HFFc6 (cell line): ENCODE measurements at regions not wholly inside any gene's neighbourhood (a gene's known extent, or its start where the extent isn't known, plus 50 kb on each side); places are given as distances from the start of the nearest gene placed in this dataset.

Experiments
- DNase-seq: peaks from one replicate; pipeline ENCODE4 v3.0.0-alpha.2; 2018
- H3K27ac Mint-ChIP-seq: 2 replicates; pipeline ENCODE4 v1.8.0; 2020; ENCODE audit warnings: mild to moderate bottlenecking, mixed read lengths
- H3K27me3 Mint-ChIP-seq: 2 replicates; pipeline ENCODE4 v1.8.0; 2021; ENCODE audit warnings: mild to moderate bottlenecking, moderate library complexity, mixed read lengths; ENCODE audit not compliant: insufficient read depth
- H3K36me3 Mint-ChIP-seq: 2 replicates; pipeline ENCODE4 v1.8.0; 2021; ENCODE audit warnings: low read depth, mixed read lengths
- H3K4me1 Mint-ChIP-seq: 2 replicates; pipeline ENCODE4 v1.8.0; 2020; ENCODE audit warnings: low read depth, mixed read lengths
- H3K4me3 Mint-ChIP-seq: 2 replicates; pipeline ENCODE4 v1.8.0; 2020; ENCODE audit warnings: mild to moderate bottlenecking, moderate library complexity, mixed read lengths
- H3K9me3 Mint-ChIP-seq: 2 replicates; pipeline ENCODE4 v1.8.0; 2020; ENCODE audit warnings: mild to moderate bottlenecking, mixed read lengths
- CTCF ChIP-seq: fragments of 200-600 bp; sonication (generic); IDR thresholded peaks from 2 replicates; pipeline ENCODE4 v1.5.0; 2021; ENCODE audit warnings: antibody characterized with exemption, mild to moderate bottlenecking

DNA sequence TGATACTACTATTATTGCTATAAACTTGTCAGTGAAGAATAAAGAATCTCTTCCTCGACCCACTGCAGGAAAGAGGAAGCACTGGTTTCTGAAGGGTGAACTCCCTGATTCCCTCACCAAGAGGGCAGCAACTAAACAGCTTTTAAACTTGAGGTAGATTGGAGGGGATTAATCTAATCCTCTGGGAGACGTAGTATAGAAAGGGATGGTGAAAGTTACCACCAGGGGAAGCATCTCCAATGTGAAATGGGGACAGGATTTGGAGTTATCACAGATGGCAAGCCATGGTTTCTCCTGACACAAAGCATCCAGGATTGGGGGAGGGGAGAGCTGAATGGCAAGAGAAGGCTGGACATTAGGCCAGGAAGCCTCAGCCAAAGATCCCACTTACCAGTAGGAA is 62.7 kb upstream of the PTPN13 start:
- Mint-ChIP-seq H3K4me3 (no peak overlapping the region), H3K9me3 (no peaks in the 10 kb centered on the region), H3K36me3 (no peaks in the 10 kb centered on the region), H3K4me1 (no peaks in the 10 kb centered on the region), H3K27me3 (no peaks in the 10 kb centered on the region; the same call in 1 of the 2 replicates), H3K27ac (no peak overlapping the region)
- DNase-seq: no peak
- no peak for TF ChIP-seq CTCF

- H3K4me3 Mint-ChIP-seq: no peak overlapping the region
- no peak overlapping the region for H3K27ac Mint-ChIP-seq
- H3K9me3 Mint-ChIP-seq: no peaks in the 10 kb centered on the region
- no peak for DNase-seq
- no peaks in the 10 kb centered on the region for H3K4me1 Mint-ChIP-seq
- H3K27me3 Mint-ChIP-seq: peaks cover 1% of the 10 kb centered on the region
- no peaks in the 10 kb centered on the region for H3K36me3 Mint-ChIP-seq
- no peak for TF ChIP-seq CTCF
These were observed 61.3 kb upstream of the PTPN13 start for GRCh38 chr4:86532851-86533250.

- H3K36me3 Mint-ChIP-seq: no peaks in the 10 kb centered on the region
- no peak overlapping the region for H3K27ac Mint-ChIP-seq
- DNase-seq: no peak
These were observed 58.0 kb upstream of the PTPN13 start for GRCh38 chr4:86536151-86536550.

DNA sequence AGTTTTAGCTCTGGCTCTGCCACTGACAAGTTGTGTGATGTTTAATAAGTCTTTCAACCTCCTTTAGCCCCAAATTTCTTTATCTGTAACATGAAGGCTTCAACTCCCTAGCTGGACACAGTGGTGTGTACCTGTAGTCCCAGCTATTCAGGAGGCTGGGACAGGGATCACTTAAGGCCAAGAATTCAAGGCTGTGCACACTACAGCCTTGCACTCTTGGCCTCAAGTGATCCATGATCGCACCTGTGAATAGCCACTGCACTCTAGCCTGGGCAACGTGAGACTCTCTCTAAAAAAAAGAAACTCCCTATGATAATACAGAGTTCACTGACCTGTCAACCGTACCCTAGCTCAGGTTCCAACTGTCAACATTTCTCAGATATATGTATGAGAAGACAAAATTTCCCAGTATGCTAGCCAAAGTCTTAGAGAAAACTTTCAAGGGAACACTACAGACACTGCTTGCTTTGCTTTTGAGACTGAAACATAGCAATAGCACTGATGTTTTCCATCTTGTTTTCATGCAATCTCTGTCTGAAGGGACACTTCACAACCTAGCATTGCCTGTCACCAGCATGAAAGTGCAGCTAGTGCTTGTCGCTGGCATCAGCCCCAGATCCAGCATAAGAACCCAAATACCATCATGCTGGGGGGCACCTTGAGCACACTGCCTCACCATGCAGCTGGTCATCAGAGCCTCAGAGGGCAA is 51.6 kb upstream of the PTPN13 start:
- 0 out of 2 replicates have a peak, but pooled peaks cover 5% of the 10 kb centered on the region for H3K36me3 Mint-ChIP-seq
- H3K9me3 Mint-ChIP-seq: no peaks in the 10 kb centered on the region
- TF ChIP-seq CTCF: no peak
- H3K27ac Mint-ChIP-seq: no peak overlapping the region
- peaks cover 11% of the 10 kb centered on the region for H3K4me1 Mint-ChIP-seq
- no peak overlapping the region for H3K4me3 Mint-ChIP-seq
- DNase-seq: no peak
- peaks cover 9% of the 10 kb centered on the region for H3K27me3 Mint-ChIP-seq

More at GRCh38 chr4:86536151-86536550, 58.0 kb upstream of the PTPN13 start:
- H3K27me3 Mint-ChIP-seq: peaks cover 3% of the 10 kb centered on the region
- no peak for TF ChIP-seq CTCF
- no peaks in the 10 kb centered on the region for H3K4me1 Mint-ChIP-seq
- H3K4me3 Mint-ChIP-seq: no peak overlapping the region
- no peaks in the 10 kb centered on the region for H3K9me3 Mint-ChIP-seq

DNA sequence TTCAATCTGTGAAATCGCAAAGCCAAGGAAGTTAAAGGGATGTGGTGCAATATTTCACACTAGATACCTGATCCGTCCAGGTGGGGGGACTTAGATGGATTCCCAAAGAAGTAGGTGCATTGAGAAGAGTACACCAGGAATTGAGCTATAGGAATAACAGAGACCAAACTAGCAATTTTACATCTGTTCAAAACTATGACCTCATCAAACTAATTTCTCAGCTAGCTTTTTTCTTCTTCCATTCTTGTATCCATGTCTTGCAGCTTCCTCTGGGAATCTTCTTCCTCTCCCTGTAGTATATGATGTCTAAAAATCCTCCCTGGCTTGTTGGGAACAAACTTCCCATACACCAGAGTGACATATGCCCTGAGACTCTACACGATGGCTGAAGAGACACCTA is 51.0 kb upstream of the PTPN13 start:
- H3K4me1 Mint-ChIP-seq: peaks cover 11% of the 10 kb centered on the region
- no peaks in the 10 kb centered on the region for H3K9me3 Mint-ChIP-seq
- DNase-seq: no peak
- H3K27me3 Mint-ChIP-seq: peaks cover 9% of the 10 kb centered on the region
- 0 out of 2 replicates have a peak, but pooled peaks cover 5% of the 10 kb centered on the region for H3K36me3 Mint-ChIP-seq
- H3K4me3 Mint-ChIP-seq: no peak overlapping the region
- no peak for TF ChIP-seq CTCF
- no peak overlapping the region for H3K27ac Mint-ChIP-seq
